HCT116 (cell line): ENCODE measurements at regions not wholly inside any gene's neighbourhood (a gene's known extent, or its start where the extent isn't known, plus 50 kb on each side); places are given as distances from the start of the nearest gene placed in this dataset.

Experiments used
- ATAC-seq: fragments of 200-7000 bp; cut with Tn5 transposase; 2 replicates; pipeline ENCODE4 v1.9.1; 2020; ENCODE audit warnings: mild to moderate bottlenecking, moderate library complexity
- BruUV-seq: library from RNA; stranded (reverse); fragments of 400-500 nt; replicated peaks from 2 replicates; lab custom pipeline; 2021; lab: Mats Ljungman, UMichigan
- CTCF ChIA-PET: fragments of 300-600 bp; sonication (Branson Sonifier 250); formaldehyde crosslinking; loops from one replicate; lab custom pipeline; 2021; ENCODE audit warnings: antibody characterized with exemption; lab: Charles Lee
- POLR2A ChIA-PET: fragments of 300-600, 350-600 bp; sonication (Branson Sonifier 250); formaldehyde crosslinking; loops from one replicate; lab custom pipeline; 2021; ENCODE audit warnings: antibody characterized with exemption; lab: Charles Lee
- RAD21 ChIA-PET, 2 experiments: fragments of 300-600 bp; sonication (Branson Sonifier 250); formaldehyde crosslinking; loops; one replicate each; lab custom pipeline; 2023; ENCODE audit warnings: low total read pairs in 2 of 2; ENCODE audit not compliant: uncharacterized antibody in 2 of 2, unreplicated experiment in 2 of 2, low non-redundant PET in 1 of 2; lab: Charles Lee
- DNase-seq: peaks from one replicate; pipeline ENCODE4 v3.0.0-alpha.2; 2010; ENCODE audit warnings: low read depth, low spot score
- H2AFZ ChIP-seq: fragments of 200-600 bp; shearing (Covaris generic), sonication (generic); 2 replicates; pipeline ENCODE4 v1.6.1; 2017; ENCODE audit warnings: low read depth, mixed run types, mixed read lengths, antibody characterized with exemption, low read length; ENCODE audit not compliant: poor library complexity, severe bottlenecking
- H3K27ac ChIP-seq: 2 replicates; pipeline ENCODE4 v1.5.1; 2012; ENCODE audit warnings: low read depth, low read length
- H3K27me3 ChIP-seq: fragments of 200-600 bp; sonication (generic); 2 replicates; pipeline ENCODE4 v1.6.1; 2016; ENCODE audit warnings: mixed run types, low read length, mixed read lengths; ENCODE audit not compliant: insufficient read depth
- H3K36me3 ChIP-seq, 2 experiments: fragments of 200-500 bp in 1 of 2; fragments of 200-600 bp in 1 of 2; sonication (Bioruptor generic) in 1 of 2; sonication (generic) in 1 of 2; 2 replicates each; pipeline versions ENCODE4 v1.5.1 to v1.6.1; 2014 to 2016; ENCODE audit warnings: low read length in 2 of 2, inconsistent platforms in 1 of 2, mixed read lengths in 1 of 2, mixed run types in 1 of 2; ENCODE audit not compliant: insufficient read depth in 2 of 2, control insufficient read depth in 1 of 2
- H3K4me1 ChIP-seq, 2 experiments: fragments of 200-600 bp in 1 of 2; sonication (generic) in 1 of 2; 2 replicates each; pipeline versions ENCODE4 v1.5.1 to v1.6.1; 2012 to 2017; ENCODE audit warnings: low read length in 2 of 2, inconsistent platforms in 1 of 2, mild to moderate bottlenecking in 1 of 2, mixed read lengths in 1 of 2, mixed run types in 1 of 2, moderate library complexity in 1 of 2; ENCODE audit not compliant: insufficient read depth in 2 of 2, control insufficient read depth in 1 of 2
- H3K4me2 ChIP-seq: fragments of 200-600 bp; sonication (generic); 2 replicates; pipeline ENCODE4 v1.6.1; 2017; ENCODE audit warnings: mixed run types, low read length, mixed read lengths
- H3K4me3 ChIP-seq, 2 experiments: fragments of 200-600 bp in 1 of 2; sonication (generic) in 1 of 2; replicated peaks in 1 of 2; 2 replicates each; pipeline ENCODE4 v1.5.1; 2011 to 2016; ENCODE audit warnings: low read length in 2 of 2, control low read depth in 1 of 2, low read depth in 1 of 2, mild to moderate bottlenecking in 1 of 2, mixed read lengths in 1 of 2, mixed run types in 1 of 2
- H3K79me2 ChIP-seq: fragments of 200-600 bp; sonication (generic); 2 replicates; pipeline ENCODE4 v1.6.1; 2017; ENCODE audit warnings: mild to moderate bottlenecking, mixed run types, low read length, moderate library complexity, mixed read lengths; ENCODE audit not compliant: insufficient read depth
- H3K9ac ChIP-seq: fragments of 200-600 bp; sonication (generic); 2 replicates; pipeline ENCODE4 v1.6.1; 2016; ENCODE audit warnings: low read length, mixed read lengths
- H3K9me2 ChIP-seq: fragments of 200-600 bp; sonication (generic), shearing (Covaris generic); 2 replicates; pipeline ENCODE4 v1.6.1; 2017; ENCODE audit warnings: mixed run types, mild to moderate bottlenecking, moderate library complexity; ENCODE audit not compliant: insufficient read depth
- H3K9me3 ChIP-seq, 2 experiments: fragments of 200-500 bp in 1 of 2; fragments of 200-600 bp in 1 of 2; sonication (Bioruptor generic) in 1 of 2; sonication (generic) in 1 of 2; 2 replicates each; pipeline ENCODE4 v1.6.1; 2014 to 2017; ENCODE audit warnings: low read length in 2 of 2, mixed read lengths in 2 of 2, inconsistent platforms in 1 of 2, low read depth in 1 of 2, mild to moderate bottlenecking in 1 of 2, mixed run types in 1 of 2, moderate library complexity in 1 of 2; ENCODE audit not compliant: control insufficient read depth in 1 of 2, insufficient read depth in 1 of 2
- H4K20me1 ChIP-seq: fragments of 200-600 bp; sonication (generic), shearing (Covaris generic); 2 replicates; pipeline ENCODE4 v1.6.1; 2017; ENCODE audit warnings: mixed run types, mild to moderate bottlenecking, moderate library complexity; ENCODE audit not compliant: insufficient read depth
- ATF3 ChIP-seq: IDR thresholded peaks from 2 replicates; pipeline ENCODE4 v1.6.1; 2012
- CBX3 ChIP-seq: IDR thresholded peaks from 2 replicates; pipeline ENCODE4 v1.6.1; 2012; ENCODE audit warnings: low read depth
- CEBPB ChIP-seq: IDR thresholded peaks from 2 replicates; pipeline ENCODE4 v1.6.1; 2012; ENCODE audit warnings: low read depth
- EGR1 ChIP-seq: IDR thresholded peaks from 2 replicates; pipeline ENCODE4 v1.6.1; 2012; ENCODE audit warnings: low read depth
- EZH2 ChIP-seq: fragments of 200-600 bp; sonication (generic); IDR thresholded peaks from 2 replicates; pipeline ENCODE4 v1.6.1; 2017; ENCODE audit warnings: antibody characterized with exemption, mixed run types
- JUND ChIP-seq: IDR thresholded peaks from 2 replicates; pipeline ENCODE4 v1.6.1; 2012
- MAX ChIP-seq: IDR thresholded peaks from 2 replicates; pipeline ENCODE4 v1.6.1; 2012
- POLR2A ChIP-seq: IDR thresholded peaks from 2 replicates; pipeline ENCODE4 v1.7.0; 2011; ENCODE audit warnings: borderline replicate concordance; ENCODE audit not compliant: insufficient read depth, insufficient read length; ENCODE audit errors: extremely low read depth
- POLR2AphosphoS5 ChIP-seq: IDR thresholded peaks from 2 replicates; pipeline ENCODE4 v1.6.1; 2011; ENCODE audit warnings: mild to moderate bottlenecking, low read depth, low read length, moderate library complexity
- RAD21 ChIP-seq: IDR thresholded peaks from 2 replicates; pipeline ENCODE4 v1.6.1; 2012; ENCODE audit warnings: low read depth, mild to moderate bottlenecking
- REST ChIP-seq: IDR thresholded peaks from 2 replicates; pipeline ENCODE4 v1.6.1; 2012; ENCODE audit warnings: low read depth
- SIN3A ChIP-seq: IDR thresholded peaks from 2 replicates; pipeline ENCODE4 v1.6.1; 2012; ENCODE audit warnings: low read depth
- SP1 ChIP-seq: IDR thresholded peaks from 2 replicates; pipeline ENCODE4 v1.6.1; 2012; ENCODE audit warnings: low read depth
- SRF ChIP-seq: IDR thresholded peaks from 2 replicates; pipeline ENCODE4 v1.6.1; 2012; ENCODE audit warnings: low read depth
- TCF7L2 ChIP-seq: IDR thresholded peaks from 2 replicates; pipeline ENCODE4 v1.7.0; 2011; ENCODE audit warnings: borderline replicate concordance, inconsistent platforms; ENCODE audit not compliant: insufficient read depth, insufficient read length; ENCODE audit errors: extremely low read depth
- YY1 ChIP-seq: IDR thresholded peaks from 2 replicates; pipeline ENCODE4 v1.6.1; 2011; ENCODE audit warnings: low read length, low read depth, moderate library complexity, mild to moderate bottlenecking; ENCODE audit not compliant: insufficient replicate concordance; ENCODE audit errors: extremely low read depth
- ZFX ChIP-seq: fragments of 450-650 bp; IDR thresholded peaks from 2 replicates; pipeline ENCODE4 v1.6.1; 2017
- ZNF274 ChIP-seq: fragments of 200-500 bp; sonication (Bioruptor generic); IDR thresholded peaks from 2 replicates; pipeline ENCODE4 v1.6.1; 2014; ENCODE audit warnings: mild to moderate bottlenecking, low read depth, low read length, inconsistent platforms
- intact Hi-C: fragments of 100-400 bp; cut with micrococcal nuclease; formaldehyde crosslinking; loops from 2 replicates; pipeline ENCODE4 v1.10.0; 2022

- H3K27me3 ChIP-seq = peaks cover 26% of the 10 kb centered on the region
- H4K20me1 ChIP-seq = no peaks in the 10 kb centered on the region
- no peak for ATAC-seq
- H3K9ac ChIP-seq = no peak overlapping the region
- no peaks in the 10 kb centered on the region for H3K79me2 ChIP-seq
- no peaks in the 10 kb centered on the region for H3K9me3 ChIP-seq
- H3K4me1 ChIP-seq = no peaks in the 10 kb centered on the region
- no peaks in the 10 kb centered on the region for H3K36me3 ChIP-seq
- POLR2A ChIA-PET = no interaction called here
- no peak overlapping the region for H3K4me3 ChIP-seq
- H3K4me2 ChIP-seq = no peak overlapping the region
- no peak overlapping the region for H2AFZ ChIP-seq
- intact Hi-C loops = no loop called here
- BruUV-seq = no TSS peak
- no peak overlapping the region for H3K27ac ChIP-seq
- no peak for DNase-seq
- H3K9me2 ChIP-seq = no peaks in the 10 kb centered on the region
- CTCF ChIA-PET = no interaction called here
- TF ChIP-seq TCF7L2 (no peak), POLR2AphosphoS5 (no peak), SIN3A (no peak), YY1 (no peak), SP1 (no peak), EZH2 (no peak), CEBPB (no peak), EGR1 (no peak), REST (no peak), ZNF274 (no peak), CBX3 (no peak), JUND (no peak), POLR2A (no peak), ZFX (no peak), SRF (no peak), RAD21 (no peak), ATF3 (no peak), MAX (no peak)
- TF ChIP-seq, all 23 proteins: peak for 0
- RAD21 ChIA-PET = no interaction called here
These were observed 340.5 kb upstream of the KIF2A start for GRCh38 chr5:61965490-61965889.
